ENCODE measurements at regions not wholly inside any gene's neighbourhood (a gene's known extent, or its start where the extent isn't known, plus 50 kb on each side); places are given as distances from the start of the nearest gene placed in this dataset.

DNA sequence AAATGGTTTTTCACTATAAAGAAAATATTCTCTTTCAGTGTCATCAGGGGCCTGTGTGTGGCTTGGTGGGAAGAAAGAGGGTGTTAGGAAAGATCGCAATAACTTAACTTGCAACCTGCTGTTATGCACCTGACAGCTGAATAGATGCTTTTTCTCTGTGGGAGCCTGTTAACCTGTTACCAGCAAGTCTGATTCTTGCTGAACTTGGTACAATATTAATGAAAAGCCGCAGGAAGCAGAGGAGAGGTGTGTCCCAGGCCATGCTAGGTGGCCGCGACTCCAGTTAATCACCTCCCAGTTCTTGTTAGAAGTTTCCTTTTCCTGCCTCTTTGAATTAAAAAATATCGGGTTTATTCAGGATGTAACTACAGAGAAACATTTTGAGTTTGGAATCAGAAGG is 494.8 kb upstream of the AGA start:
- no peak overlapping the region for H3K4me3 ChIP-seq (ENCODE audit: insufficient read depth, low read depth, low read length)
- H3K27me3 ChIP-seq (ENCODE audit: control insufficient read depth, insufficient read depth, low read length), result no peaks in the 10 kb centered on the region
- no peak overlapping the region for H4K8ac ChIP-seq (ENCODE audit: low read depth in 2 of 2, low read length in 2 of 2)
- H2BK5ac ChIP-seq (ENCODE audit: low read depth, low read length, poor library complexity, severe bottlenecking), result no peak overlapping the region
- TF ChIP-seq SMC3 (IDR thresholded peaks at IDR 0.05; ENCODE audit: low read depth, low read length) (no peak), RCOR1 (IDR thresholded peaks at IDR 0.05; ENCODE audit: insufficient replicate concordance, low read length) (no peak), NFE2L2 (IDR thresholded peaks at IDR 0.05; ENCODE audit: low read depth, low read length) (no peak), CEBPB (IDR thresholded peaks at IDR 0.05; ENCODE audit: low read depth, low read length) (no peak), RAD21 (IDR thresholded peaks at IDR 0.05; ENCODE audit: low read length) (no peak), MXI1 (IDR thresholded peaks at IDR 0.05; ENCODE audit: borderline replicate concordance, low read depth, low read length) (no peak), MAZ (IDR thresholded peaks at IDR 0.05; ENCODE audit: borderline replicate concordance, low read depth, low read length) (no peak), MAFK (IDR thresholded peaks at IDR 0.05; ENCODE audit: low read depth, low read length) (no peak), BHLHE40 (IDR thresholded peaks at IDR 0.05; ENCODE audit: low read depth, low read length) (no peak)
- TF ChIP-seq, protein P1, sequence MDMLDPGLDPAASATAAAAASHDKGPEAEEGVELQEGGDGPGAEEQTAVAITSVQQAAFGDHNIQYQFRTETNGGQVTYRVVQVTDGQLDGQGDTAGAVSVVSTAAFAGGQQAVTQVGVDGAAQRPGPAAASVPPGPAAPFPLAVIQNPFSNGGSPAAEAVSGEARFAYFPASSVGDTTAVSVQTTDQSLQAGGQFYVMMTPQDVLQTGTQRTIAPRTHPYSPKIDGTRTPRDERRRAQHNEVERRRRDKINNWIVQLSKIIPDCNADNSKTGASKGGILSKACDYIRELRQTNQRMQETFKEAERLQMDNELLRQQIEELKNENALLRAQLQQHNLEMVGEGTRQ (IDR thresholded peaks at IDR 0.05; ENCODE audit: low read depth, low read length), result no peak
- TF ChIP-seq, protein P2, sequence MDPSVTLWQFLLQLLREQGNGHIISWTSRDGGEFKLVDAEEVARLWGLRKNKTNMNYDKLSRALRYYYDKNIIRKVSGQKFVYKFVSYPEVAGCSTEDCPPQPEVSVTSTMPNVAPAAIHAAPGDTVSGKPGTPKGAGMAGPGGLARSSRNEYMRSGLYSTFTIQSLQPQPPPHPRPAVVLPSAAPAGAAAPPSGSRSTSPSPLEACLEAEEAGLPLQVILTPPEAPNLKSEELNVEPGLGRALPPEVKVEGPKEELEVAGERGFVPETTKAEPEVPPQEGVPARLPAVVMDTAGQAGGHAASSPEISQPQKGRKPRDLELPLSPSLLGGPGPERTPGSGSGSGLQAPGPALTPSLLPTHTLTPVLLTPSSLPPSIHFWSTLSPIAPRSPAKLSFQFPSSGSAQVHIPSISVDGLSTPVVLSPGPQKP (IDR thresholded peaks at IDR 0.05; ENCODE audit: borderline replicate concordance, low read depth, low read length), result no peak
- TF ChIP-seq, protein P3, sequence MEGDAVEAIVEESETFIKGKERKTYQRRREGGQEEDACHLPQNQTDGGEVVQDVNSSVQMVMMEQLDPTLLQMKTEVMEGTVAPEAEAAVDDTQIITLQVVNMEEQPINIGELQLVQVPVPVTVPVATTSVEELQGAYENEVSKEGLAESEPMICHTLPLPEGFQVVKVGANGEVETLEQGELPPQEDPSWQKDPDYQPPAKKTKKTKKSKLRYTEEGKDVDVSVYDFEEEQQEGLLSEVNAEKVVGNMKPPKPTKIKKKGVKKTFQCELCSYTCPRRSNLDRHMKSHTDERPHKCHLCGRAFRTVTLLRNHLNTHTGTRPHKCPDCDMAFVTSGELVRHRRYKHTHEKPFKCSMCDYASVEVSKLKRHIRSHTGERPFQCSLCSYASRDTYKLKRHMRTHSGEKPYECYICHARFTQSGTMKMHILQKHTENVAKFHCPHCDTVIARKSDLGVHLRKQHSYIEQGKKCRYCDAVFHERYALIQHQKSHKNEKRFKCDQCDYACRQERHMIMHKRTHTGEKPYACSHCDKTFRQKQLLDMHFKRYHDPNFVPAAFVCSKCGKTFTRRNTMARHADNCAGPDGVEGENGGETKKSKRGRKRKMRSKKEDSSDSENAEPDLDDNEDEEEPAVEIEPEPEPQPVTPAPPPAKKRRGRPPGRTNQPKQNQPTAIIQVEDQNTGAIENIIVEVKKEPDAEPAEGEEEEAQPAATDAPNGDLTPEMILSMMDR (conservative IDR thresholded peaks at IDR 0.05; ENCODE audit: low read depth, low read length), result no peak
- DNase-seq (no peak), ATAC-seq (ENCODE audit: low read depth) (no peak)
- dilution Hi-C loops (cut with HindIII; ENCODE audit: low sequenced_read_pairs, unreplicated experiment), result no loop called here
- in situ Hi-C loops (cut with MboI; ENCODE audit: low sequenced_read_pairs), result no loop called here
- H3K18ac ChIP-seq (ENCODE audit: low read depth, low read length), result no peak overlapping the region
- H3K4me2 ChIP-seq (ENCODE audit: low read depth, low read length), result no peak overlapping the region
- no peaks in the 10 kb centered on the region for H3K79me1 ChIP-seq (ENCODE audit: low read depth in 1 of 2, low read length in 2 of 2)
- H2AK9ac ChIP-seq (replicated peaks; ENCODE audit: low read depth, low read length, poor library complexity), result no peak overlapping the region
- no peak overlapping the region for H4K91ac ChIP-seq (ENCODE audit: insufficient read depth, low read depth, low read length)
- no peak overlapping the region for H3K27ac ChIP-seq (ENCODE audit: insufficient read depth, low read length)
- no CpG with 5 or more reads among the region's 5 CpGs for WGBS, 2 experiments (ENCODE audit: extremely low coverage in 2 of 2, insufficient read length in 1 of 2)
- H3K9me1 ChIP-seq (ENCODE audit: insufficient read depth, low read length), result no peaks in the 10 kb centered on the region
- no peaks in the 10 kb centered on the region for H3K4me1 ChIP-seq (ENCODE audit: control insufficient read depth, insufficient read depth, low read length)
- H2AFZ ChIP-seq (replicated peaks; ENCODE audit: low read length, poor library complexity), result no peak overlapping the region
- H3K4ac ChIP-seq (ENCODE audit: low read depth, low read length), result no peak overlapping the region
- no peaks in the 10 kb centered on the region for H3K36me3 ChIP-seq (ENCODE audit: control insufficient read depth, insufficient read depth, low read length)
- H3K23ac ChIP-seq (ENCODE audit: low read depth, low read length), result no peak overlapping the region
- BruUV-seq (replicated peaks), result no TSS peak
- POLR2A ChIA-PET (ENCODE audit: unreplicated experiment), result no interaction called here
- no peak overlapping the region for H2BK15ac ChIP-seq (ENCODE audit: low read depth, low read length)
- no peak overlapping the region for H3K14ac ChIP-seq (replicated peaks; ENCODE audit: low read depth, low read length)
- H4K20me1 ChIP-seq (ENCODE audit: insufficient read depth, low read length), result no peaks in the 10 kb centered on the region
- CTCF ChIA-PET, result no interaction called here
- no peak overlapping the region for H3K56ac ChIP-seq (ENCODE audit: extremely low read depth, insufficient read depth, low read length)
- H2BK20ac ChIP-seq (ENCODE audit: low read depth, low read length), result no peak overlapping the region
- H2AK5ac ChIP-seq (ENCODE audit: low read depth, low read length), result no peak overlapping the region
- H2BK120ac ChIP-seq (ENCODE audit: low read depth, low read length), result no peak overlapping the region
- intact Hi-C loops (cut with micrococcal nuclease), result no loop called here
- no peak overlapping the region for H3K9ac ChIP-seq (ENCODE audit: low read depth, low read length)
- H3K9me3 ChIP-seq (ENCODE audit: control insufficient read depth, insufficient read depth, low read length), result no peaks in the 10 kb centered on the region
- no peak overlapping the region for H4K5ac ChIP-seq (ENCODE audit: low read depth, low read length)

Data from IMR-90 (cell line).